ENCODE measurements at regions not wholly inside any gene's neighbourhood (a gene's known extent, or its start where the extent isn't known, plus 50 kb on each side); places are given as distances from the start of the nearest gene placed in this dataset.

DNA sequence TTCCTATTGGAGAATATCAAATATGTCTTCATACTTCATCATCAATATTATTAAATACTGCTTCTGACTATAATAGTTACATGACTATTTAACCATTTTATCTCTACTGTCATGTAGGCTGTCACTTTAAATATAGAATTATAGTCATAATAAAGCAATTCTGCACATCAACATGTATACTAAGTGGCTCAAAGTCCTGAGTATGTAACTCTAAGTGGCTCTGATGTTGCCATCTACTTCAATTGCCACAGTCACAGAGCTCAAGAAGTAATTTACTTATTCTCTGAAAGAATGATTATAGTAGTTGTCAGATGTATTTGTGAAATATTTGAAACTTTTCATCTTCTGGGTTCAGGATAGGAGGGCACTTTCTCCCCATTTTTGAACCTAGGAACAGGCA, 202.3 kb downstream of the KITLG start:
- ATAC-seq: no peak
- H4K20me1 ChIP-seq (ENCODE audit: insufficient read depth, low read length): no peaks in the 10 kb centered on the region
- no peak overlapping the region for H3K4me2 ChIP-seq (ENCODE audit: low read depth, low read length)
- no peaks in the 10 kb centered on the region for H3K36me3 ChIP-seq (replicated peaks in 1 of 2; ENCODE audit: control insufficient read depth in 1 of 2, insufficient read depth in 2 of 2, low read length in 2 of 2)
- no peaks in the 10 kb centered on the region for H3K27me3 ChIP-seq (ENCODE audit: control insufficient read depth in 1 of 2, insufficient read depth in 2 of 2, low read length in 2 of 2)
- no peak overlapping the region for H3K27ac ChIP-seq (ENCODE audit: extremely low read length, insufficient read depth, low read length)
- intact Hi-C loops (cut with micrococcal nuclease; ENCODE audit: unreplicated experiment): no loop called here
- no peaks in the 10 kb centered on the region for H3K4me1 ChIP-seq (ENCODE audit: insufficient read depth, low read length)
- POLR2A ChIA-PET: no interaction called here
- H3K9ac ChIP-seq (ENCODE audit: insufficient read depth, low read depth, low read length): no peak overlapping the region
- H3K9me3 ChIP-seq (ENCODE audit: low read length): no peaks in the 10 kb centered on the region
- FAIRE-seq: no peak
- no peaks in the 10 kb centered on the region for H3K79me2 ChIP-seq (ENCODE audit: insufficient read depth, low read length)
- BruUV-seq (replicated peaks): no TSS peak
- no peak overlapping the region for H3K4me3 ChIP-seq (replicated peaks in 1 of 3; ENCODE audit: insufficient read depth in 1 of 3, low read depth in 2 of 3, low read length in 3 of 3)
- in situ Hi-C loops (cut with HindIII; ENCODE audit: extremely low pct_ligation_motif_present, low pct_unique_long_range_greater_than_20kb): no loop called here
- no peak for DNase-seq (ENCODE audit: low spot score)
- TF ChIP-seq CBX2 (IDR thresholded peaks at IDR 0.05; ENCODE audit: low read depth, low read length) (no peak), CBX2 (CRISPR knock-in tag; IDR thresholded peaks at IDR 0.05; ENCODE audit: low read depth) (no peak), ZNF746 (CRISPR knock-in tag; IDR thresholded peaks at IDR 0.05) (no peak), ZNF274 (CRISPR knock-in tag; IDR thresholded peaks at IDR 0.05) (no peak), LCORL (IDR thresholded peaks at IDR 0.05) (no peak), LCORL (CRISPR knock-in tag; IDR thresholded peaks at IDR 0.05) (no peak), ZNF572 (CRISPR knock-in tag; IDR thresholded peaks at IDR 0.05) (no peak), MED8 (CRISPR knock-in tag; IDR thresholded peaks at IDR 0.05; ENCODE audit: insufficient replicate concordance) (no peak), ZNF430 (CRISPR knock-in tag; IDR thresholded peaks at IDR 0.05) (no peak), KLF12 (CRISPR knock-in tag; IDR thresholded peaks at IDR 0.05; ENCODE audit: borderline replicate concordance) (no peak), ZSCAN30 (CRISPR knock-in tag; IDR thresholded peaks at IDR 0.05) (no peak), TCF12 (IDR thresholded peaks at IDR 0.05) (no peak), TCF12 (CRISPR knock-in tag; IDR thresholded peaks at IDR 0.05) (no peak)
- TF ChIP-seq, protein P1, sequence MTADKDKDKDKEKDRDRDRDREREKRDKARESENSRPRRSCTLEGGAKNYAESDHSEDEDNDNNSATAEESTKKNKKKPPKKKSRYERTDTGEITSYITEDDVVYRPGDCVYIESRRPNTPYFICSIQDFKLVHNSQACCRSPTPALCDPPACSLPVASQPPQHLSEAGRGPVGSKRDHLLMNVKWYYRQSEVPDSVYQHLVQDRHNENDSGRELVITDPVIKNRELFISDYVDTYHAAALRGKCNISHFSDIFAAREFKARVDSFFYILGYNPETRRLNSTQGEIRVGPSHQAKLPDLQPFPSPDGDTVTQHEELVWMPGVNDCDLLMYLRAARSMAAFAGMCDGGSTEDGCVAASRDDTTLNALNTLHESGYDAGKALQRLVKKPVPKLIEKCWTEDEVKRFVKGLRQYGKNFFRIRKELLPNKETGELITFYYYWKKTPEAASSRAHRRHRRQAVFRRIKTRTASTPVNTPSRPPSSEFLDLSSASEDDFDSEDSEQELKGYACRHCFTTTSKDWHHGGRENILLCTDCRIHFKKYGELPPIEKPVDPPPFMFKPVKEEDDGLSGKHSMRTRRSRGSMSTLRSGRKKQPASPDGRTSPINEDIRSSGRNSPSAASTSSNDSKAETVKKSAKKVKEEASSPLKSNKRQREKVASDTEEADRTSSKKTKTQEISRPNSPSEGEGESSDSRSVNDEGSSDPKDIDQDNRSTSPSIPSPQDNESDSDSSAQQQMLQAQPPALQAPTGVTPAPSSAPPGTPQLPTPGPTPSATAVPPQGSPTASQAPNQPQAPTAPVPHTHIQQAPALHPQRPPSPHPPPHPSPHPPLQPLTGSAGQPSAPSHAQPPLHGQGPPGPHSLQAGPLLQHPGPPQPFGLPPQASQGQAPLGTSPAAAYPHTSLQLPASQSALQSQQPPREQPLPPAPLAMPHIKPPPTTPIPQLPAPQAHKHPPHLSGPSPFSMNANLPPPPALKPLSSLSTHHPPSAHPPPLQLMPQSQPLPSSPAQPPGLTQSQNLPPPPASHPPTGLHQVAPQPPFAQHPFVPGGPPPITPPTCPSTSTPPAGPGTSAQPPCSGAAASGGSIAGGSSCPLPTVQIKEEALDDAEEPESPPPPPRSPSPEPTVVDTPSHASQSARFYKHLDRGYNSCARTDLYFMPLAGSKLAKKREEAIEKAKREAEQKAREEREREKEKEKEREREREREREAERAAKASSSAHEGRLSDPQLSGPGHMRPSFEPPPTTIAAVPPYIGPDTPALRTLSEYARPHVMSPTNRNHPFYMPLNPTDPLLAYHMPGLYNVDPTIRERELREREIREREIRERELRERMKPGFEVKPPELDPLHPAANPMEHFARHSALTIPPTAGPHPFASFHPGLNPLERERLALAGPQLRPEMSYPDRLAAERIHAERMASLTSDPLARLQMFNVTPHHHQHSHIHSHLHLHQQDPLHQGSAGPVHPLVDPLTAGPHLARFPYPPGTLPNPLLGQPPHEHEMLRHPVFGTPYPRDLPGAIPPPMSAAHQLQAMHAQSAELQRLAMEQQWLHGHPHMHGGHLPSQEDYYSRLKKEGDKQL (CRISPR knock-in tag; IDR thresholded peaks at IDR 0.05; ENCODE audit: low read depth): no peak
- CTCF ChIA-PET (ENCODE audit: low intra/inter-chr PET ratio, low total read pairs): no interaction called here
- H2AFZ ChIP-seq (ENCODE audit: low read length): no peak overlapping the region
